ENCODE measurements at regions not wholly inside any gene's neighbourhood (a gene's known extent, or its start where the extent isn't known, plus 50 kb on each side); places are given as distances from the start of the nearest gene placed in this dataset.

GRCh38 chr14:56733396-56733795 lies 76.9 kb downstream of the OTX2 start:
- 6% methylated on average over 7 of the region's 7 CpGs; no CpG with 5 or more reads in 1 of the 2 experiments for WGBS, 2 experiments (ENCODE audit: extremely low coverage in 1 of 2, insufficient coverage in 1 of 2, insufficient read length in 1 of 2, insufficient replicate concordance in 2 of 2, low coverage in 1 of 2, low lambda C conversion rate in 2 of 2, missing lambda C conversion rate in 1 of 2)
- TF ChIP-seq POLR2AphosphoS5 (IDR thresholded peaks at IDR 0.05; ENCODE audit: low read depth, low read length) (no peak), GABPA (IDR thresholded peaks at IDR 0.05; ENCODE audit: borderline replicate concordance, insufficient read depth, low read length) (no peak), EP300 (IDR thresholded peaks at IDR 0.05; ENCODE audit: borderline replicate concordance in 1 of 2, low read depth in 2 of 2, low read length in 2 of 2) (no peak)

More at GRCh38 chr14:56733396-56733795, 76.9 kb downstream of the OTX2 start:
- Histone ChIP-seq H2BK15ac (ENCODE audit: low read length) (no peak overlapping the region), H2BK120ac (replicated peaks; ENCODE audit: low read depth, low read length) (peak overlapping the region; percentile 47), H3K4ac (replicated peaks; ENCODE audit: insufficient read length, low read depth, low read length) (no peak overlapping the region), H3K18ac (ENCODE audit: extremely low read depth, low read length) (0 out of 2 replicates have a peak overlapping the region, but pooled peaks have one; percentile 22), H2AK5ac (ENCODE audit: low read depth, low read length) (no peak overlapping the region), H3K23me2 (ENCODE audit: low read depth, low read length) (no peaks in the 10 kb centered on the region), H2AFZ (ENCODE audit: low read length) (no peak overlapping the region), H3K4me2 (ENCODE audit: insufficient read depth in 1 of 2, low read depth in 2 of 2, low read length in 2 of 2) (peak overlapping the region; percentile 22 to 43), H3K79me2 (ENCODE audit: control insufficient read depth in 1 of 2, insufficient read depth in 2 of 2, low read length in 2 of 2) (no peaks in the 10 kb centered on the region), H3K4me1 (replicated peaks in 1 of 4; ENCODE audit: control insufficient read depth in 3 of 4, insufficient read depth in 4 of 4, low read length in 3 of 4) (peaks cover 5 to 24% (median 17%) of the 10 kb centered on the region in 4 experiments), H2BK12ac (ENCODE audit: low read depth, low read length) (no peak overlapping the region), H4K5ac (ENCODE audit: insufficient read length, low read depth, low read length) (no peak overlapping the region), H4K20me1 (replicated peaks in 1 of 2; ENCODE audit: control insufficient read depth in 1 of 2, insufficient read depth in 2 of 2, low read length in 2 of 2) (no peaks in the 10 kb centered on the region), H3K4me3 (ENCODE audit: extremely low read depth in 1 of 4, insufficient read depth in 2 of 4, low read depth in 3 of 4, low read length in 4 of 4) (peak overlapping the region in 2 of 4 experiments; percentile 5 to 7; a peak in 1 of 8 replicates), H2BK20ac (ENCODE audit: low read length) (peak overlapping the region; percentile 52), H3K9me3 (ENCODE audit: insufficient read depth in 2 of 2, low read depth in 1 of 2, low read length in 1 of 2) (no peaks in the 10 kb centered on the region), H4K8ac (ENCODE audit: extremely low read depth, insufficient read depth, low read length) (peak overlapping the region; percentile 9; the same call in 1 of the 2 replicates), H3K56ac (replicated peaks; ENCODE audit: insufficient read length, low read depth, low read length) (no peak overlapping the region), H3K23ac (ENCODE audit: insufficient read length) (no peak overlapping the region), H4K91ac (replicated peaks; ENCODE audit: insufficient read length, low read length) (no peak overlapping the region), H3K27me3 (replicated peaks in 1 of 4; ENCODE audit: control insufficient read depth in 3 of 4, extremely low read depth in 1 of 4, insufficient read depth in 3 of 4, low read length in 3 of 4) (peaks cover 0 to 12% (median 10%) of the 10 kb centered on the region in 4 experiments; a peak in 4 of 7 replicates), H3K79me1 (ENCODE audit: low read depth, low read length) (no peaks in the 10 kb centered on the region), H3K14ac (ENCODE audit: insufficient read length) (no peak overlapping the region), H3K9ac (replicated peaks in 1 of 4; ENCODE audit: extremely low read depth in 1 of 4, low read depth in 3 of 4, low read length in 3 of 4) (no peak overlapping the region), H3K36me3 (ENCODE audit: control insufficient read depth in 2 of 4, insufficient read depth in 4 of 4, low read length in 3 of 4) (no peaks in the 10 kb centered on the region), H3K27ac (ENCODE audit: low read depth, low read length) (no peak overlapping the region), H2BK5ac (ENCODE audit: low read depth, low read length) (peak overlapping the region; percentile 53; the same call in 1 of the 2 replicates)
- POLR2A ChIA-PET (ENCODE audit: partially characterized antibody): interaction anchor here (1.2 to 1.4 kb wide), 2 partner anchors 20 to 71 kb away, joined by 3 to 5 read pairs; no protein-coding TSS in a partner anchor
- FAIRE-seq (peak; percentile 70), DNase-seq (ENCODE audit: low read depth in 1 of 2, low spot score in 2 of 2) (peak; percentile 56 to 63)
- CTCF ChIA-PET (ENCODE audit: partially characterized antibody): interaction anchor here (1.0 to 1.9 kb wide), 4 partner anchors 9 to 17 kb away, joined by 3 to 9 read pairs (median 3); no protein-coding TSS in a partner anchor

All from H1 (cell line).